ENCODE measurements at regions not wholly inside any gene's neighbourhood (a gene's known extent, or its start where the extent isn't known, plus 50 kb on each side); places are given as distances from the start of the nearest gene placed in this dataset.

DNA sequence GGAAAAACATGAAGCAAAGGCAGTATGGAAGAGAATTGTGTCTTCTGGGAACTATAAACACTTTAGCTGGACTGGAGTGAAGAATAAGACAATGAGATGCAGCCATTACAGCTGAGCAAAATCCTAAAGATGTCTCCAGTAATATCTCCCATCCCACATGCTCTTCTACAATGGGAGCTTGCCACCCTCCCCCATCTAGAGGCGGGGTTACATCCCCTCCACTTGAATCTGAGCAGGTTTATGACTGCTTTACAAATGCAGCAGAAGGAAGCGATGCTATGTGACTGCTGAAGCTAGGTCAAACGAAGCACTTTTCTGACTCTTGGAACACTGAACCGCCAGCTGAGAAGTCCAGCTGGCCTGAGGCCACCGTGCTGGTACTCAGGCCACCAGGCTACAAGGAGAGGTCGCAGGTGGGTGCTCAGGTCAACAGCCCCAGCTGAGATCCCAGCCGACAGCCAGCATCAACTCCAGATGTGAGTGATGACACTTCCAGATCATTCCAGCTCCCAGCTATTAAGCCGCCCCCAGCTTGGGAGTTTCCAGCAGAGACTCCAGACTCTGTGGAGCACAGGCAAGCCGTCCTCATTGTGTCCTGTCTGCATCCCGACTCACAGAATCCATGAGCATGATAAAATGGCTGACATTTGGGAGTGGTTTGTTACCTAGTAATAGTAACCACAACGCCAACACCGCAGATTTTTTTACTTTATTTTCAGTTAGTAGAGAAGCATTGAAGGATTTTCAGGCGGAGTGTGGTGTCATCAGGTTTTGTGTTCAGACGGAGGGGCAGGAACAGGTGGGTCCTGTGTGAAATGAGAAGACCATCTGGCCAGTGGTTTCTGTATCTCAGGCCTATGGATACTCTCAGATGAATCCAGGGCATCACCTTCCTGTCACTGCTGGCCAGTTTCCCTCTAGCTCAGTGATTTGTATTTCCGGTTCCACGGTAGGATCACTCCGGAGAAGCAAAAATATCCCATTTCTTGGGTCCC lies 89.3 kb downstream of the NPY start (continued):
- TF ChIP-seq, protein P1, sequence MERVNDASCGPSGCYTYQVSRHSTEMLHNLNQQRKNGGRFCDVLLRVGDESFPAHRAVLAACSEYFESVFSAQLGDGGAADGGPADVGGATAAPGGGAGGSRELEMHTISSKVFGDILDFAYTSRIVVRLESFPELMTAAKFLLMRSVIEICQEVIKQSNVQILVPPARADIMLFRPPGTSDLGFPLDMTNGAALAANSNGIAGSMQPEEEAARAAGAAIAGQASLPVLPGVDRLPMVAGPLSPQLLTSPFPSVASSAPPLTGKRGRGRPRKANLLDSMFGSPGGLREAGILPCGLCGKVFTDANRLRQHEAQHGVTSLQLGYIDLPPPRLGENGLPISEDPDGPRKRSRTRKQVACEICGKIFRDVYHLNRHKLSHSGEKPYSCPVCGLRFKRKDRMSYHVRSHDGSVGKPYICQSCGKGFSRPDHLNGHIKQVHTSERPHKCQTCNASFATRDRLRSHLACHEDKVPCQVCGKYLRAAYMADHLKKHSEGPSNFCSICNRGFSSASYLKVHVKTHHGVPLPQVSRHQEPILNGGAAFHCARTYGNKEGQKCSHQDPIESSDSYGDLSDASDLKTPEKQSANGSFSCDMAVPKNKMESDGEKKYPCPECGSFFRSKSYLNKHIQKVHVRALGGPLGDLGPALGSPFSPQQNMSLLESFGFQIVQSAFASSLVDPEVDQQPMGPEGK (CRISPR knock-in tag; IDR thresholded peaks at IDR 0.05; ENCODE audit: borderline replicate concordance): no peak
- TF ChIP-seq ZNF70 (CRISPR knock-in tag; IDR thresholded peaks at IDR 0.05): no peak

DNA sequence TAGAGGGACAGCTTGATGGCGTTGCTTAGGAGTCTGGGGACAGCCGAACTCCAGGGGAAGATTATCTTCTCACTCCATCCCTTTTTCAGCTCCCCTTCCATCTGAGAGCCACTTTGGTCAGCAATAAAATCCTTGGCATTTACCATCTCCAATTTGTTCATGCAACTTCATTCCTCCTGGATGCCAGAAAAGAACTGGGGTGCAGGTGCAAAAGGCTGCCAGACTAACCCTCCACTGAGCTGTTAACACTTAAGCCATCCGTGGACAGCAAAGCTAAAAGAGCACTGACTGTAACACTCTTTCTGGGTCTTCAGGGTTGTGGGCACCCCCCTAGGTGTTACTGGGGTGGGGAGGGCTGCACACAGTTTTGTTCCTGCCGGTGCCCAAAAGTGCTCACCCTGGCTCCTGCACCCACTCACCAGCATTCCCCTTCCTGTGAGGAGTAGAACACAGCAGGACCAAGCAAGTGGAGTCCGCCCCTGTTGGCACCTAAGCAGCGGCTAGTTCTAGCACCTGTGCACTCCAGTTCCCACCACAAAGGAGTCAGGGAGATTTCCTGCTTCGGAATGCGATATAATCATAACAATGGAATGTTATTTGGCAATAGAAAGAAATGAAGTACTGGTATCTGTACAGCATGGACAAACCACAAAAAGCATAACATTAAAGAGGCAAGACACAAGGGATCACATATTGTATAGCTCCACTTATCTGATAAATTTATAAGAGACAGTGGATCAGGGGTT lies 95.1 kb downstream of the NPY start:
- TF ChIP-seq CSDC2 (CRISPR knock-in tag; IDR thresholded peaks at IDR 0.05) (peak; percentile 65), PPARA (CRISPR knock-in tag; IDR thresholded peaks at IDR 0.05; ENCODE audit: borderline replicate concordance) (no peak), ISL1 (CRISPR knock-in tag; IDR thresholded peaks at IDR 0.05) (peak; percentile 88)
- TF ChIP-seq, protein P1 (CRISPR knock-in tag; IDR thresholded peaks at IDR 0.05; ENCODE audit: borderline replicate concordance): peak; percentile 24; the same call in 1 of the 2 replicates
- TF ChIP-seq, protein P2, sequence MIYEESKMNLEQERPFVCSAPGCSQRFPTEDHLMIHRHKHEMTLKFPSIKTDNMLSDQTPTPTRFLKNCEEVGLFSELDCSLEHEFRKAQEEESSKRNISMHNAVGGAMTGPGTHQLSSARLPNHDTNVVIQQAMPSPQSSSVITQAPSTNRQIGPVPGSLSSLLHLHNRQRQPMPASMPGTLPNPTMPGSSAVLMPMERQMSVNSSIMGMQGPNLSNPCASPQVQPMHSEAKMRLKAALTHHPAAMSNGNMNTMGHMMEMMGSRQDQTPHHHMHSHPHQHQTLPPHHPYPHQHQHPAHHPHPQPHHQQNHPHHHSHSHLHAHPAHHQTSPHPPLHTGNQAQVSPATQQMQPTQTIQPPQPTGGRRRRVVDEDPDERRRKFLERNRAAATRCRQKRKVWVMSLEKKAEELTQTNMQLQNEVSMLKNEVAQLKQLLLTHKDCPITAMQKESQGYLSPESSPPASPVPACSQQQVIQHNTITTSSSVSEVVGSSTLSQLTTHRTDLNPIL (CRISPR knock-in tag; IDR thresholded peaks at IDR 0.05; ENCODE audit: low read depth): peak; percentile 67
- ATAC-seq: peak; percentile 62

- ATAC-seq: peak; percentile 86
- TF ChIP-seq, protein P3, sequence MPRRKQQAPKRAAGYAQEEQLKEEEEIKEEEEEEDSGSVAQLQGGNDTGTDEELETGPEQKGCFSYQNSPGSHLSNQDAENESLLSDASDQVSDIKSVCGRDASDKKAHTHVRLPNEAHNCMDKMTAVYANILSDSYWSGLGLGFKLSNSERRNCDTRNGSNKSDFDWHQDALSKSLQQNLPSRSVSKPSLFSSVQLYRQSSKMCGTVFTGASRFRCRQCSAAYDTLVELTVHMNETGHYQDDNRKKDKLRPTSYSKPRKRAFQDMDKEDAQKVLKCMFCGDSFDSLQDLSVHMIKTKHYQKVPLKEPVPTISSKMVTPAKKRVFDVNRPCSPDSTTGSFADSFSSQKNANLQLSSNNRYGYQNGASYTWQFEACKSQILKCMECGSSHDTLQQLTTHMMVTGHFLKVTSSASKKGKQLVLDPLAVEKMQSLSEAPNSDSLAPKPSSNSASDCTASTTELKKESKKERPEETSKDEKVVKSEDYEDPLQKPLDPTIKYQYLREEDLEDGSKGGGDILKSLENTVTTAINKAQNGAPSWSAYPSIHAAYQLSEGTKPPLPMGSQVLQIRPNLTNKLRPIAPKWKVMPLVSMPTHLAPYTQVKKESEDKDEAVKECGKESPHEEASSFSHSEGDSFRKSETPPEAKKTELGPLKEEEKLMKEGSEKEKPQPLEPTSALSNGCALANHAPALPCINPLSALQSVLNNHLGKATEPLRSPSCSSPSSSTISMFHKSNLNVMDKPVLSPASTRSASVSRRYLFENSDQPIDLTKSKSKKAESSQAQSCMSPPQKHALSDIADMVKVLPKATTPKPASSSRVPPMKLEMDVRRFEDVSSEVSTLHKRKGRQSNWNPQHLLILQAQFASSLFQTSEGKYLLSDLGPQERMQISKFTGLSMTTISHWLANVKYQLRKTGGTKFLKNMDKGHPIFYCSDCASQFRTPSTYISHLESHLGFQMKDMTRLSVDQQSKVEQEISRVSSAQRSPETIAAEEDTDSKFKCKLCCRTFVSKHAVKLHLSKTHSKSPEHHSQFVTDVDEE (CRISPR knock-in tag; IDR thresholded peaks at IDR 0.05): no peak
- TF ChIP-seq TOX (CRISPR knock-in tag; IDR thresholded peaks at IDR 0.05; ENCODE audit: borderline replicate concordance): no peak
- TF ChIP-seq ZNF565 (CRISPR knock-in tag; conservative IDR thresholded peaks at IDR 0.05; ENCODE audit: low read depth): no peak
- TF ChIP-seq, protein P1 (CRISPR knock-in tag; IDR thresholded peaks at IDR 0.05; ENCODE audit: borderline replicate concordance): no peak
- TF ChIP-seq ZC3H10 (CRISPR knock-in tag; IDR thresholded peaks at IDR 0.05): no peak
- no peak for TF ChIP-seq CSDC2 (CRISPR knock-in tag; IDR thresholded peaks at IDR 0.05)
- no peak for TF ChIP-seq OSR1 (CRISPR knock-in tag; IDR thresholded peaks at IDR 0.05)
- no peak for TF ChIP-seq ZFP30 (CRISPR knock-in tag; IDR thresholded peaks at IDR 0.05)
- TF ChIP-seq ESRRG (CRISPR knock-in tag; IDR thresholded peaks at IDR 0.05): no peak
- TF ChIP-seq GLIS3 (CRISPR knock-in tag; IDR thresholded peaks at IDR 0.05): no peak
- no peak for TF ChIP-seq ZNF8 (CRISPR knock-in tag; IDR thresholded peaks at IDR 0.05)
- TF ChIP-seq ZFP3 (CRISPR knock-in tag; IDR thresholded peaks at IDR 0.05): no peak
- no peak for TF ChIP-seq BACH2 (CRISPR knock-in tag; IDR thresholded peaks at IDR 0.05; ENCODE audit: borderline replicate concordance)
- TF ChIP-seq TCF4 (CRISPR knock-in tag; IDR thresholded peaks at IDR 0.05; ENCODE audit: borderline replicate concordance): no peak
- TF ChIP-seq ARNTL (CRISPR knock-in tag; IDR thresholded peaks at IDR 0.05; ENCODE audit: borderline replicate concordance, low read depth): no peak
- TF ChIP-seq, protein P4, sequence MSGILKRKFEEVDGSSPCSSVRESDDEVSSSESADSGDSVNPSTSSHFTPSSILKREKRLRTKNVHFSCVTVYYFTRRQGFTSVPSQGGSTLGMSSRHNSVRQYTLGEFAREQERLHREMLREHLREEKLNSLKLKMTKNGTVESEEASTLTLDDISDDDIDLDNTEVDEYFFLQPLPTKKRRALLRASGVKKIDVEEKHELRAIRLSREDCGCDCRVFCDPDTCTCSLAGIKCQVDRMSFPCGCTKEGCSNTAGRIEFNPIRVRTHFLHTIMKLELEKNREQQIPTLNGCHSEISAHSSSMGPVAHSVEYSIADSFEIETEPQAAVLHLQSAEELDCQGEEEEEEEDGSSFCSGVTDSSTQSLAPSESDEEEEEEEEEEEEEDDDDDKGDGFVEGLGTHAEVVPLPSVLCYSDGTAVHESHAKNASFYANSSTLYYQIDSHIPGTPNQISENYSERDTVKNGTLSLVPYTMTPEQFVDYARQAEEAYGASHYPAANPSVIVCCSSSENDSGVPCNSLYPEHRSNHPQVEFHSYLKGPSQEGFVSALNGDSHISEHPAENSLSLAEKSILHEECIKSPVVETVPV (CRISPR knock-in tag; IDR thresholded peaks at IDR 0.05): no peak
- no peak for TF ChIP-seq ISL1 (CRISPR knock-in tag; IDR thresholded peaks at IDR 0.05)
- TF ChIP-seq, protein P2 (CRISPR knock-in tag; IDR thresholded peaks at IDR 0.05; ENCODE audit: low read depth): no peak
- TF ChIP-seq PPARA (CRISPR knock-in tag; IDR thresholded peaks at IDR 0.05; ENCODE audit: borderline replicate concordance): no peak
These were observed 98.0 kb downstream of the NPY start for GRCh38 chr7:24381894-24382505.
